Prostate gland (tissue), 2 donors: ENCODE measurements at regions not wholly inside any gene's neighbourhood (a gene's known extent, or its start where the extent isn't known, plus 50 kb on each side); places are given as distances from the start of the nearest gene placed in this dataset.

Experiments used
- POLR2A ChIP-seq: fragments of 450-650 bp; IDR thresholded peaks from one replicate; pipeline ENCODE4 v1.6.1; 2016; ENCODE audit warnings: antibody characterized with exemption, mild to moderate bottlenecking
- TF ChIP-seq, protein P1 (sequence below), 4 experiments: fragments of 200-600 bp in 2 of 4; fragments of 450-650 bp in 2 of 4; sonication (generic) in 2 of 4; IDR thresholded peaks; 1 replicate in 3 of 4; 2 replicates in 1 of 4; pipeline ENCODE4 v1.5.1; 2016 to 2019; ENCODE audit warnings: antibody characterized with exemption in 4 of 4, mild to moderate bottlenecking in 2 of 4, moderate library complexity in 2 of 4

DNA sequence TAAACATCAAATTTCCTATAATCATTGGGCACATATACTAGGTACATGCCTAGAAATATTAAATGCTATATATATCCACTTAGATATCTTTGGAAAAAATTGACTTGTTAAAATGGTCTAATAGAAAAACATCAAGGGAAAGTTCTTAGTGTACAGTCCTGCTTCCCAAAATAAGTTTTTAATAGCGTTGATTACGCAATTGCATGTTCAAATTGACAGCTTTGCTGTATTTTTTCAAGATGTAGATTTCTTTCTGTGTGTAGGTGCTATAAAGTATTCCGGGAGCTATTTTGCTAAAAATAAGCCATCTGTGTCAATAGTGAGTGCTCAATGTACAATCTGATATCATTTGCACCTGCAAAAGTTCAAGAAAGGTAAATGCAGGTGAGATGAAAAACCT is 463.9 kb upstream of the ATP2B1 start:
- TF ChIP-seq, protein P1, sequence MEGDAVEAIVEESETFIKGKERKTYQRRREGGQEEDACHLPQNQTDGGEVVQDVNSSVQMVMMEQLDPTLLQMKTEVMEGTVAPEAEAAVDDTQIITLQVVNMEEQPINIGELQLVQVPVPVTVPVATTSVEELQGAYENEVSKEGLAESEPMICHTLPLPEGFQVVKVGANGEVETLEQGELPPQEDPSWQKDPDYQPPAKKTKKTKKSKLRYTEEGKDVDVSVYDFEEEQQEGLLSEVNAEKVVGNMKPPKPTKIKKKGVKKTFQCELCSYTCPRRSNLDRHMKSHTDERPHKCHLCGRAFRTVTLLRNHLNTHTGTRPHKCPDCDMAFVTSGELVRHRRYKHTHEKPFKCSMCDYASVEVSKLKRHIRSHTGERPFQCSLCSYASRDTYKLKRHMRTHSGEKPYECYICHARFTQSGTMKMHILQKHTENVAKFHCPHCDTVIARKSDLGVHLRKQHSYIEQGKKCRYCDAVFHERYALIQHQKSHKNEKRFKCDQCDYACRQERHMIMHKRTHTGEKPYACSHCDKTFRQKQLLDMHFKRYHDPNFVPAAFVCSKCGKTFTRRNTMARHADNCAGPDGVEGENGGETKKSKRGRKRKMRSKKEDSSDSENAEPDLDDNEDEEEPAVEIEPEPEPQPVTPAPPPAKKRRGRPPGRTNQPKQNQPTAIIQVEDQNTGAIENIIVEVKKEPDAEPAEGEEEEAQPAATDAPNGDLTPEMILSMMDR (IDR thresholded peaks at IDR 0.05): no peak
- TF ChIP-seq POLR2A: no peak
